ENCODE measurements at regions not wholly inside any gene's neighbourhood (a gene's known extent, or its start where the extent isn't known, plus 50 kb on each side); places are given as distances from the start of the nearest gene placed in this dataset.

DNA sequence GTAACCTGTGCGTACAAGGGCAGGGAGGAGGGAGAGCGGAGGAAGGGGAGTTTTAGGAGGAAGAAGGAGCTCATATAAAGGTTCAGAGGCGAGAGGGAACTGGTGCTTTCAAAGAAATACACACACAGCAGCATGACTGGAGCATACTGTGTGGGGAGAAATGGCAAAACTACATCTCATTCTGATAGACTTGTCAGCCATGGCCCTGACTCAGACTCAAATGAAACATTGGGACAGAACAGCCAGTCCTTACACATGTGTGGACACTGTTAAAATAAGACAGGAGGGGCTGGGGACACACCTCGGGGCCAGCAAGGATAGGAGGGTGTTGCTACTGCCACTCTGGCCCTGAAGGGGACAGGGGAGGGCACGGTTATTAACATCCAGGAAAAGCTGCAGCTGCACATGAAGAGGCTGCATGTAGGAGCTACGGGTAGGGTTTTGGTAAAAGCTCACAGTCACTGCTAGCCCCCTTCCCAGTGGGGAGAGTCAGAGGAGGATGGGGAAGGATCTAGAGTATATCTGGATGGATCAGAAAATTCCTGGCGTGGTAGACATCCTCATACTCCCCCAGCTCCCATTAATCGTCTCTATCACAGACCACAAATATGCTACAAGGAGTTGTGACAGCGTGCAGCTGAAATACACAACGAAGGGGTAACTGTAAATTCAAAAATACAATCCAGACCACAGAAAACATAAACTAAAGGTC is 110.5 kb downstream of the GATA6 start:
- no TSS peak for BruUV-seq (replicated peaks)
- POLR2A ChIA-PET, result interaction anchor here (0.6 kb wide), 1 partner anchor 46 kb away, joined by 3 read pairs; no protein-coding TSS in a partner anchor
- no peaks in the 10 kb centered on the region for H3K27me3 Mint-ChIP-seq (ENCODE audit: insufficient read depth, unreplicated experiment)

GRCh38 chr18:22278798-22279197 is 109.4 kb downstream of the GATA6 start:
- no peaks in the 10 kb centered on the region for H3K36me3 Mint-ChIP-seq (ENCODE audit: insufficient read depth, unreplicated experiment)
- H3K4me1 Mint-ChIP-seq (ENCODE audit: insufficient read depth, unreplicated experiment), result peaks cover 16% of the 10 kb centered on the region
- DNase-seq (ENCODE audit: unreplicated experiment), result no peak
- BruUV-seq (replicated peaks), result no TSS peak
- ChIA-PET CTCF (no interaction called here), POLR2A (no interaction called here)
- H3K9me3 Mint-ChIP-seq (ENCODE audit: unreplicated experiment), result no peaks in the 10 kb centered on the region
- intact Hi-C loops (cut with micrococcal nuclease), result no loop called here
- H3K27me3 Mint-ChIP-seq (ENCODE audit: insufficient read depth, unreplicated experiment), result peaks cover 9% of the 10 kb centered on the region
- H3K27ac Mint-ChIP-seq (ENCODE audit: low read depth, unreplicated experiment), result no peak overlapping the region
- no peak overlapping the region for H3K4me3 Mint-ChIP-seq (ENCODE audit: unreplicated experiment)
- TF ChIP-seq CTCF (IDR thresholded peaks at IDR 0.05; ENCODE audit: unreplicated experiment), result no peak

More for the DNA sequence above, 110.5 kb downstream of the GATA6 start:
- intact Hi-C loops (cut with micrococcal nuclease), result loop anchor here (5.0 to 10.0 kb wide), 2 partner anchors 55 to 187 kb away; no protein-coding TSS in a partner anchor
- Mint-ChIP-seq H3K36me3 (ENCODE audit: insufficient read depth, unreplicated experiment) (no peaks in the 10 kb centered on the region), H3K9me3 (ENCODE audit: unreplicated experiment) (no peaks in the 10 kb centered on the region), H3K27ac (ENCODE audit: low read depth, unreplicated experiment) (no peak overlapping the region), H3K4me3 (ENCODE audit: unreplicated experiment) (no peak overlapping the region), H3K4me1 (ENCODE audit: insufficient read depth, unreplicated experiment) (peaks cover 16% of the 10 kb centered on the region)
- TF ChIP-seq CTCF (IDR thresholded peaks at IDR 0.05; ENCODE audit: unreplicated experiment), result no peak
- CTCF ChIA-PET, result no interaction called here
- DNase-seq (ENCODE audit: unreplicated experiment), result no peak

DNA sequence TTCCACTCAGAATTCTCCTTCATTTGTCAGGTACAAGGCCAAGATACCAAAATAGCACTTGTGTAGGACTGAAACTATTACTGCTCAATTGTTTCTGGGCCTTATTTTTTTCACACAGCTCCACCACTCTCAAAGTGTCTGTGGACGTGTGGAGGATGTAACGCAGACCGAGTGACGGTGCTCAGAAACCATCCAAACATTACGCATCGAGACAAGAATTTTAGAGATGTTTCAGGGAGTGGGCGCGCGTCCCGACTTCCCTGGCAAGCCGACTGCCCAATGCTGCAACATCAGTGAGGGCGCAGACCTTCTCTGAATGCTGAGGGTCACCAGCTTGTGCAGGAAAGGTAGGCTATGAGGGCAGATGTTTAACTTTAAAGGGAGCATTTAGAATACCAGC is 108.4 kb downstream of the GATA6 start:
- peaks cover 6% of the 10 kb centered on the region for H3K4me1 Mint-ChIP-seq (ENCODE audit: insufficient read depth, unreplicated experiment)
- H3K36me3 Mint-ChIP-seq (ENCODE audit: insufficient read depth, unreplicated experiment), result no peaks in the 10 kb centered on the region
- POLR2A ChIA-PET, result interaction anchor here (1.7 kb wide), 1 partner anchor 24 kb away, joined by 3 read pairs; no protein-coding TSS in a partner anchor
- CTCF ChIA-PET, result interaction anchor here (0.6 kb wide), 1 partner anchor 26 kb away, joined by 4 read pairs; no protein-coding TSS in a partner anchor
- intact Hi-C loops (cut with micrococcal nuclease), result no loop called here
- no TSS peak for BruUV-seq (replicated peaks)
- no peak for TF ChIP-seq CTCF (IDR thresholded peaks at IDR 0.05; ENCODE audit: unreplicated experiment)
- no peaks in the 10 kb centered on the region for H3K9me3 Mint-ChIP-seq (ENCODE audit: unreplicated experiment)
- H3K27ac Mint-ChIP-seq (ENCODE audit: low read depth, unreplicated experiment), result no peak overlapping the region
- no peak for DNase-seq (ENCODE audit: unreplicated experiment)
- H3K27me3 Mint-ChIP-seq (ENCODE audit: insufficient read depth, unreplicated experiment), result peaks cover 14% of the 10 kb centered on the region
- H3K4me3 Mint-ChIP-seq (ENCODE audit: unreplicated experiment), result no peak overlapping the region

DNA sequence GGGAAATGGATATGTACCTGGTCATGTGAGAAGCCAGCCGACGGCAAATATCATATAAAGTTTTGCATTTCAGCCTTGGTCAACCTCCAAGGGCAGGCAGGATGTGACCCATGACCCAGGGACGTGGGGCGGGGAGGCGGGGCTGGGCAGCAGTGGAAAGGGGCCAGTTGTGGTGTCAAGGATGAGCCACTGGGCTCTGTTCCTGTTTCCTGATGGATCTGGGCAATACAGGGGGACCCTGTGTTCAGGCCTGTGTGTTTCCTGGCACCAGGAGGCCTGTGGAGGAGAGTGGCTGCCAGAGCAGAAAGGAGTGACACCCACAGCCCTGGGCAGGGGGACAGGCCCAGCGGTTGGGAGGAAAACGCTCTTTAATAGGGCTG is 106.9 kb downstream of the GATA6 start:
- no peak for DNase-seq (ENCODE audit: unreplicated experiment)
- Mint-ChIP-seq H3K9me3 (ENCODE audit: unreplicated experiment) (no peaks in the 10 kb centered on the region), H3K27me3 (ENCODE audit: insufficient read depth, unreplicated experiment) (peaks cover 15% of the 10 kb centered on the region), H3K27ac (ENCODE audit: low read depth, unreplicated experiment) (no peak overlapping the region), H3K36me3 (ENCODE audit: insufficient read depth, unreplicated experiment) (no peaks in the 10 kb centered on the region), H3K4me1 (ENCODE audit: insufficient read depth, unreplicated experiment) (no peaks in the 10 kb centered on the region), H3K4me3 (ENCODE audit: unreplicated experiment) (no peak overlapping the region)
- no peak for TF ChIP-seq CTCF (IDR thresholded peaks at IDR 0.05; ENCODE audit: unreplicated experiment)
- POLR2A ChIA-PET, result interaction anchor here (1.7 kb wide), 1 partner anchor 22 kb away, joined by 3 read pairs; no protein-coding TSS in a partner anchor
- intact Hi-C loops (cut with micrococcal nuclease), result no loop called here
- BruUV-seq (replicated peaks), result no TSS peak
- CTCF ChIA-PET, result no interaction called here

Measured in MCF 10A (cell line).